GM18870 (cell line): ENCODE measurements at regions not wholly inside any gene's neighbourhood (a gene's known extent, or its start where the extent isn't known, plus 50 kb on each side); places are given as distances from the start of the nearest gene placed in this dataset.

Experiments
- ATAC-seq: cut with Tn5 transposase; IDR thresholded peaks from one replicate; pipeline ENCODE4 v1.9.1; 2021; ENCODE audit warnings: moderate library complexity; ENCODE audit not compliant: unreplicated experiment

DNA sequence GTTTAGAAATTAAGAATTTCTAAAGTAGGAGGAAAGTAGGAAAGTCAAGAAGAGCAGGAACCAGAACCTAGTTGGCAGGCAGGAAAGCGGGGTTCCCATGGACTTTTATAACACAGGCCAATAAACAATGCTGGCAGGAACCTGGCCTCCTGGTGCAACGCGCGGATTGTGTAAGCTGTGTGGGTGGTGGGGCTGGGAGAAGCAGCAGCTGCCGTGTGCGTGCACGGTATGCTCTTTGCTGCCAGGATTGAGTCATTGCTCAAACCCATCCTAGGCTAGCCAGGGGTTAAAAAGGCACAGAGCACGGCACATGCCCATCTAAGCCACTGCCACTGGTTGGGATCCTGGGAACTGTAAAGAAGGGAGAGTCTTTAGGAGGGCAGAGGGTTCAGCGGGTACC is 209.9 kb upstream of the RGMA start:
- no peak for ATAC-seq

GRCh38 chr15:93296759-93297500 is 207.9 kb upstream of the RGMA start:
- no peak for ATAC-seq

GRCh38 chr15:93294896-93295295 is 205.9 kb upstream of the RGMA start:
- no peak for ATAC-seq

DNA sequence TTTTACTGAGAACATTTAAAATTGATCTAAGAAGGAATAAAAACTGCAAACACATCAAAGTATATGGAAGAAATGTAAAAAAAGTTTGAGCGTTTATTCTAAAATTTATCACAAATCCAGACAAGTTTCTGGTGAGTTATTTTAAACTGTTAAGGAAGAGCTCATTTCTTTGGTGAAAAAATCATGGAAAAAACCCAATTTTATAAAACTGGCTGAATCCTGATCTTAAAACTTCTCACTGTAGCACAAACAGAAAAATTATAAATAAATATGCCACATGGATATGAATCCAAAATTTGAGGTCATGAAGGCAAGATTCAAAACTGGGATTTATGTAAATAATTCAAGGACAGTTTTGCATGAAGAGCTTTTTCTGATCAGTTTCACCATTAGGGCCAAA is 205.1 kb upstream of the RGMA start:
- ATAC-seq, result no peak

DNA sequence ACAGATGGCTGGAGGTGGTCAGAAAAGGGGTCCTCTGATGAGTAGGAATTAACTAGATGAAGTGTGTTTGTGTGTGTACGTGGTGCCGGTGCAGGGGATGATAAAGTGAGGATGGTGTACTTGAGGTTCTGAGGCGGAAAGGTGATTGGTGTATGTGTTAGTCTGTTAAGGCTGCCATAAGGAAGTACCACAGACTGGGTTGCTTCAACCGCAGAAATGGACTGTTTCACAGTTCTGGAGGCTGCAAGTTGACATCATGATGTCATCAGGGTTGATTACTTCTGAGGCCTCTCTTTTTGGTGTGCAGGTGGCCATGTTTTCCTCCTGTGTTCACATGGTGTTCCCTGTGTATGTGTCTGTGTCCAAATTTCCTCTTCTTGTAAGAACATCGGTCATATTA is 202.4 kb upstream of the RGMA start:
- no peak for ATAC-seq

DNA sequence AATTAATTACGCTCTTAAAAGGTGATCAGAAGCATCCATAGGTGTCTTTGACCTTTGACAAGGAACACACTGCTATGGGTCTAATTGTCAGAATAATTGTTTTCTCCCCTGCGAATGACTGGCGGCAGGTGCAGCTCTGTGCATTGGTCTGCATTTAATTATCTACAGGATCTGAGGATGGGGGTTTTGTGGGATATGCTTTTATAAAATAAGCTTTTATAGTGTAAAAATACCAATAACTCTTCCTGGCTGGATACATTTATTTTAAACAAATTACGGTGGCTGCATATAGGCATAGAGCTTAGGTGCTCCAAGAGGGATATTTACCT is 201.6 kb upstream of the RGMA start:
- no peak for ATAC-seq

DNA sequence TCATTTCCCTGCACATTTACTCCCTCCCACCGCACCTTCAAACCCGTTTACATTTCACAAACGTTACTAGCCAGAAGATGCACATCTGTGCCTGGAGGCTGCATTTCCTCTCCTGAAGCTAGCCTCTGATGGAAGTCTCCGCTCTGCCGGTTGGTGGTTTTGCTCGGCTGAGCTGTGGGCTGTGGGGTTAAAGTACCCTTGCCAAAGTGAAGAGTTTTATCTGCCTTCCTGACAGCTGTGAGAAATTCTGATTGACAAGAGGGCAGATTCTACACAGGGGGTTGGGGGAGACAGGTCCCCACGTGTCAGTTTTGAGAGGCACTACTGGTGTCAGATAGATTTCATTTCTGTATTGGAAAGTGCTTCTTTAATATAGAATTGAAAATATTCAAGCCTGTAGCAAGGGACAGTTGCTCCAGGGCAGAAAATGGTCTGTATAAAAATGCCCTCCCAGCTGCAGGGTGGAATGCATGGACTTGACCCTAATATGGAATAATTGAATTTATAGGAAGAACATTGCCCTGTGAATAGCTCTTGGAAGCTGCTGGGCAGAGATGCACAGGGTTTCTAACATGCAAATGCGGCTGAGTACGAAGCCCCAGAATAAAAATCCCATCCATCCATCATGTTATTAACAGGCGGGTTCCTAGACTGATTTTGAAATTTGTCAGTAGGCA is 201.1 kb upstream of the RGMA start:
- no peak for ATAC-seq

- ATAC-seq, result no peak
Measured at GRCh38 chr15:93288728-93289294, 199.8 kb upstream of the RGMA start.

GRCh38 chr15:93286446-93286845 is 197.4 kb upstream of the RGMA start:
- ATAC-seq, result no peak

DNA sequence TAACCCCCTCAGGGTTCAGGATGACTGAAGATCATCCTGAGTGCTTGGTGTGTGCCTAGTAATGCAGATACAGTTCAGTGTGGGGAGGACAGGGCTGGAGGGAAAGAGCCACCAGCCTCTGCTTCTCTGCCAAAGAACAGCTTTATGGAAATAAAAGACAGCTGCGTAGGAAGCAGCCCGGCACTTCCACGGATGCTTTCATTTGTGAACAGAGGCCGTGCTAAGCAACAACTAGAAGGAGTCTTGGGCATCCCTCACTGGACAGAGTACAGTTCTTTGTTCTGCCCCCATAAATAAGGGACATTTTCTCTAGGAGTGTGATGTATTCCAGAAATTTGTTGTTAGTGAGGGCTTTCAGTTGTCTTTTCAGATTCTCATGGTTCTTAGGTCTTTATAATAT is 194.8 kb upstream of the RGMA start:
- no peak for ATAC-seq

GRCh38 chr15:93282808-93283207 is 193.8 kb upstream of the RGMA start:
- no peak for ATAC-seq

DNA sequence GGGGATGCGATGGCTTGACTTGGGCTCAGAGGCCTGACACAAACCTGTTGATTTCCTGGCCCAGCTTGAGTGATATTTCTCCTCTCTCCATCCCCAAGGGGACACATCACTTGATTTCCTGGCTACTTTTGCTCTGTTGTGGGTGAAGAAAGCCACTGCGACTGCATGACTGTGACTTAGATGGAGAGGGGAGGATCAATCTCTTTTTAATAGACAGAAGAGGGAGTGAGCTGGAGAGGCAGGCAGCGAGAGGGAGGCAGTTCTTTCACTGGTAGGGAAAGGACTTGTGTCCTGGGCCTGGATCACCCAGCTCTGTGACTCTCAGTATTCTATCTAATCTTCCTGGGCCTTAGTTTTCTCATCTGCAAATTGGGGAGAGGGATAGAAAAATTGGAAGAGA is 189.8 kb upstream of the RGMA start:
- ATAC-seq, result no peak

GRCh38 chr15:93278006-93278405 is 189.0 kb upstream of the RGMA start:
- ATAC-seq, result no peak

DNA sequence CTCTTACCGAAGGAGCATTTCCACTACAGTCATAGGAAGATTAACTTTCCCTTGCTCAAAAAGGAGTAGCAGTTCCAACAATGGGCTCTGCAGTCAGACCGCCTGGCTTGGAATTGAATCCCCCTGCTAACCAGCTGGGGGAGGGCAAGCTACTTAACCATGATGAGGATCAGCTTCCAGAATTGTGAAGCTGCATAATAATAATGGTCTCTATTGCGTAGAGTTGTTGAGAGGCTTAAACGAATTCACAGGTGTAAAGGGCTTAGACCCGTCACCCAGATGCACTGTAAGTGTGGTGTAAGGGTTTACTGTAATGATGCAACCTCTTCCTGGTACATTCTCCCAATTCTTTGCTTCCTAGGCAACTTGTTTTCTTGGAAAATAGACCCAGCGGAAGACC is 185.2 kb upstream of the RGMA start:
- ATAC-seq, result no peak

- no peak for ATAC-seq
Measured at GRCh38 chr15:93271871-93272270, 182.9 kb upstream of the RGMA start.

- ATAC-seq, result no peak
Measured at GRCh38 chr15:93270937-93271467, 182.0 kb upstream of the RGMA start.

DNA sequence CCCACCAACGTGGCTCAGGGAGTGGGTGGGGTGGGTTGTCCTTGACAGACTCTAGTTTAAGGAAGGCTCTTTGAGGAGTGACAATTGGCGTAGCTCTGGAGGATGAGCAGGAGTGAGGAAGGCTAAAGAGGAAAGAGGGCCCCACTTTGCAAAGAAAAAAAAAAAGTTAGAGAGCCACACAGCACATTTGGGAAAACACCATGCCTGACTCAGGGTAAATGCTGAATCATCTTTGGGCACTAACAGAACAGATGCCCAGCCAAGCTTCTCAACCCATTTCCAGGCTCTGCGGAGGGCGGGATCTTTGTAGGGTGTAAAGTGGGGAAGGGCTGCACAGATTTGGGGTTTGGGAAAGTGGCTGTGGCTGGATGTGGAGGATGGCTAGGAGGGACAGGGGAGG is 179.1 kb upstream of the RGMA start:
- ATAC-seq, result no peak

GRCh38 chr15:93266291-93266690 is 177.3 kb upstream of the RGMA start:
- ATAC-seq, result no peak

DNA sequence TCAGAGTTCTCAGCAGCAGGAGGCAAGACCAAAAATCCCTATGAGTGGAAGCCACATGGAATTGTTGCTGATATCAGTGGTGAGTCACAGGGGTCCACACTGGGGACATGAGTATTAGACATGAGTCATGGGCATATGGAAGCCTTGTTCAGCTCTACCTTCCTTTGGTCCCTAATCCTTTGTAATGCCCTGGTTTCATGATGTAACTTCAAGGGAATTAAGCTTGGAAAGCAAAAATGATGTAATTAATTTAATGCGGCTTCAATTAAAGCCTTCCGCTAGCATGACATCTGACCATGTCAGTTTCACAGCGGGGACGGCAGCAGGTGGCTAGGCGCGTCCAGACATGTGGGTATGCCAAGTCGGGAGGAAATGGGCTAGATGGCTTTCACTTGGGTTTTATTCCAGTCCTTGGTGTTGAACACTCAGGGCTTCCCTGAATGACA is 176.1 kb upstream of the RGMA start:
- ATAC-seq, result no peak

DNA sequence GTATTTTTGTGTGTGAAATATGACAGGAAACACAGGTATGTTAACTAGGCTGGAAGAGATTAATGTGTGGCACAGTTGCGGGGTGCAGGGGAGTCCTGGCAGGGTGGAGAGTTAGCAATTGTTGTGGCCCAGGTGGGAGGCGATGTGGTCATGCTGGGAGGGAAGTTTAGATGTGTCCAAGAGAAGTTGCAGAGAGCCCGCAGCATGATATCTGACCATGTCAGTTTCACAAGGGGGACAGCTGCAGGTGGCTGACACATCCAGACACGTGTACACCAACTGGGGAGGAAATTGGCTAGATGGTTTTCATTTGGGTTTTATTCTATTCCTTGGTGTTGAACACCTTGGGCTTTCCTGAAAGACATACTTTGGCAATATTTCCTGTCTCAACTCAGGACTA is 172.8 kb upstream of the RGMA start:
- no peak for ATAC-seq

GRCh38 chr15:93257920-93258319 is 168.9 kb upstream of the RGMA start:
- no peak for ATAC-seq

DNA sequence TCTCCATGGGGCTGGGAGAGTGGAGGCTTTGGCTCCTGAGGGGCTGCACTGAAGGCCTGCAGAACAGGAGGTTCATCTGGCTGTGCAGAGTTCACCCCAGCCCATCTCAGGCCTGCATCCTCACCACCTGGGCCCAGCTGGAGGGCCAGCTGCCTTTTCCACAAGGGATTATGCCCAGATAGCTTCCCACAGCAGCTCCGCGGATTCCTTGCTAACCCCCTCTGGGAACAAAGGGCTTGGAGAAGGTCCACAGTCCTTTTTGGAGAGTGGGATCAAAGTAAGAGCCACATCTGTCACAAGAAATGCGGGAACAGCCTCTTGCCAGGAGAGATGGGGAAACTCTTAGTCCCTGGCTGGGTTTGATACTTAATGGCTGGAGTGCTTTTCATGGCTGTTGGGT is 164.7 kb upstream of the RGMA start:
- no peak for ATAC-seq
